ENCODE measurements at regions not wholly inside any gene's neighbourhood (a gene's known extent, or its start where the extent isn't known, plus 50 kb on each side); places are given as distances from the start of the nearest gene placed in this dataset.

DNA sequence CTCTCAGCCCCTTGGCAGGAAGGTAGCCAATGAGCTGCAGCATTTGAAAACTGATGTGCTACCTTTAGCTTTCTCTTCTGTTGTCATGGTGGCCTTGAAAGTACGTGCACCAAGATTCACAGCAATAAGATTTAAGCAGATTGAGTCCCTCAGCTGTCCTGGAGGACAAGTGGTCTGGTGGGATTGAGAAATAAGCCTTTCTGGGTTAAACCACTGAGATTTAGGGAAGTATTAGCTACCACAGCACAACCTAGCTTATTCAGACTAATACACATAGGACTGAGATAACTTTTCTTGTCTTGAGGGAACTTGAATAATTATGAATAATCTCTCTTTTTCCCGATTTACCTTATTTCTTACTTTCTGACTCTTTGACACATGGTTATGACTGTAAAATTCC is 324.0 kb downstream of the PTEN start:
- TF ChIP-seq, protein P1, sequence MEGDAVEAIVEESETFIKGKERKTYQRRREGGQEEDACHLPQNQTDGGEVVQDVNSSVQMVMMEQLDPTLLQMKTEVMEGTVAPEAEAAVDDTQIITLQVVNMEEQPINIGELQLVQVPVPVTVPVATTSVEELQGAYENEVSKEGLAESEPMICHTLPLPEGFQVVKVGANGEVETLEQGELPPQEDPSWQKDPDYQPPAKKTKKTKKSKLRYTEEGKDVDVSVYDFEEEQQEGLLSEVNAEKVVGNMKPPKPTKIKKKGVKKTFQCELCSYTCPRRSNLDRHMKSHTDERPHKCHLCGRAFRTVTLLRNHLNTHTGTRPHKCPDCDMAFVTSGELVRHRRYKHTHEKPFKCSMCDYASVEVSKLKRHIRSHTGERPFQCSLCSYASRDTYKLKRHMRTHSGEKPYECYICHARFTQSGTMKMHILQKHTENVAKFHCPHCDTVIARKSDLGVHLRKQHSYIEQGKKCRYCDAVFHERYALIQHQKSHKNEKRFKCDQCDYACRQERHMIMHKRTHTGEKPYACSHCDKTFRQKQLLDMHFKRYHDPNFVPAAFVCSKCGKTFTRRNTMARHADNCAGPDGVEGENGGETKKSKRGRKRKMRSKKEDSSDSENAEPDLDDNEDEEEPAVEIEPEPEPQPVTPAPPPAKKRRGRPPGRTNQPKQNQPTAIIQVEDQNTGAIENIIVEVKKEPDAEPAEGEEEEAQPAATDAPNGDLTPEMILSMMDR (IDR thresholded peaks at IDR 0.05; ENCODE audit: unreplicated experiment), result no peak
- Mint-ChIP-seq H3K4me1 (ENCODE audit: low read depth, unreplicated experiment) (no peaks in the 10 kb centered on the region), H3K36me3 (ENCODE audit: insufficient read depth, unreplicated experiment) (no peaks in the 10 kb centered on the region), H3K27me3 (ENCODE audit: unreplicated experiment) (no peaks in the 10 kb centered on the region), H3K27ac (ENCODE audit: unreplicated experiment) (no peak overlapping the region), H3K9me3 (ENCODE audit: low read depth, unreplicated experiment) (no peaks in the 10 kb centered on the region), H3K4me3 (ENCODE audit: low read depth, unreplicated experiment) (no peak overlapping the region)
- DNase-seq, result no peak
- no TSS peak for BruUV-seq (replicated peaks)
- intact Hi-C loops (cut with micrococcal nuclease; ENCODE audit: unreplicated experiment), result no loop called here
- CTCF ChIA-PET, result no interaction called here

DNA sequence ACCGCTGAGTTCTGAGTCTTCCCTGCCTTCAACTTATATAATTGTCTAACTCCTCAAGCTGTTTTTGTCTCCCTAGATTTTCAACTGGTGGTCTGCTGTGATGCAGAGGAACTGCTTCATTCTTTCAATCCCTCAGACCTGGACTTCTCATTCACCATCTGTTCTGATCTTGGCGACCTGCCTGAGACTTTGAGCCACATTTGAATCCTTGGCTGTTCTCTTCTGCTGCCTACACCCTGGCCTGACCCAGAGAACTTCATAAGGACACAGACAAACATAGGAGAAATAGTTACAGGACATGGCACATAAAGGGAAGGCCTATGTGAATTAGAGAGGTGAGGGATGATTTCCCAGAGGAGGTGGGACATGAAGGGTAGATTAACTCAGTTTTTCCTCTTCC is 326.7 kb downstream of the PTEN start:
- Mint-ChIP-seq H3K36me3 (ENCODE audit: insufficient read depth, unreplicated experiment) (no peaks in the 10 kb centered on the region), H3K27me3 (ENCODE audit: unreplicated experiment) (no peaks in the 10 kb centered on the region), H3K9me3 (ENCODE audit: low read depth, unreplicated experiment) (no peaks in the 10 kb centered on the region), H3K27ac (ENCODE audit: unreplicated experiment) (no peak overlapping the region), H3K4me3 (ENCODE audit: low read depth, unreplicated experiment) (no peak overlapping the region), H3K4me1 (ENCODE audit: low read depth, unreplicated experiment) (no peaks in the 10 kb centered on the region)
- intact Hi-C loops (cut with micrococcal nuclease; ENCODE audit: unreplicated experiment), result no loop called here
- CTCF ChIA-PET, result no interaction called here
- no peak for DNase-seq
- TF ChIP-seq, protein P1 (IDR thresholded peaks at IDR 0.05; ENCODE audit: unreplicated experiment), result no peak
- BruUV-seq (replicated peaks), result no TSS peak

DNA sequence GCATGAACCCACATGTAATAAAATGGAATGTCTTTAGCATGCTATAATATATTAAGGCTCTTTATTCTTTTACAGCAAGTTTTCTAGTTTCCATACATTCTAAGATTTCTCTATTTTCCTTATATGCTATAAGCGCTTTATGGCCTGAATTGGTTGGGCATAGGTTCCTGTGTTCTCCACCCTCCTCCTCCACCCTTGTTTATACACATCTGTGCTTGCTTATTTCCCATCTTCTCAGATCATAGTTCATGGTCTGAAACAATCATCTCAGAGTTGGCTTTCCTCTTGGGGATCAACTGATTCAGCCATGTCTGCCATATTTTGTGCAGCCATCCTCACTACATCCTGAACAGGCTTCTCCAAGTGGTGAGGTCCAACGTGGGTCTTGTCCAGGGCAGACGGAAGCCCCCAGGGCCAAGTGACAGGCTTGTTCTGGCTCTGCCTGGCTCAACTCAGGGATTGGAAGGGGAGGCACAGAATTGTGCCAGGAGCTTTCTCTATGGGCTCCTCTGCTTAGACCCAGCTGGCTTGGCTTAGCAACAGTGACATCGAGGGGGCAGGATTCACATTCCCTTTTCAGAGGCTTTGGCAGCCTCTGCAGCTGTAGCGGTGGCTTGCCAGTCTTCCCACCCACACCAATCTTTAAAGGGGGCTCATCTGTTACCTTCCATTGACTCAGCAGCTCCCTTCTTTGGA is 327.3 kb downstream of the PTEN start:
- intact Hi-C loops (cut with micrococcal nuclease; ENCODE audit: unreplicated experiment), result no loop called here
- Mint-ChIP-seq H3K9me3 (ENCODE audit: low read depth, unreplicated experiment) (no peaks in the 10 kb centered on the region), H3K4me1 (ENCODE audit: low read depth, unreplicated experiment) (no peaks in the 10 kb centered on the region), H3K27ac (ENCODE audit: unreplicated experiment) (no peak overlapping the region), H3K27me3 (ENCODE audit: unreplicated experiment) (no peaks in the 10 kb centered on the region), H3K4me3 (ENCODE audit: low read depth, unreplicated experiment) (no peak overlapping the region), H3K36me3 (ENCODE audit: insufficient read depth, unreplicated experiment) (no peaks in the 10 kb centered on the region)
- BruUV-seq (replicated peaks), result no TSS peak
- CTCF ChIA-PET, result no interaction called here
- TF ChIP-seq, protein P1 (IDR thresholded peaks at IDR 0.05; ENCODE audit: unreplicated experiment), result no peak
- DNase-seq, result no peak

DNA sequence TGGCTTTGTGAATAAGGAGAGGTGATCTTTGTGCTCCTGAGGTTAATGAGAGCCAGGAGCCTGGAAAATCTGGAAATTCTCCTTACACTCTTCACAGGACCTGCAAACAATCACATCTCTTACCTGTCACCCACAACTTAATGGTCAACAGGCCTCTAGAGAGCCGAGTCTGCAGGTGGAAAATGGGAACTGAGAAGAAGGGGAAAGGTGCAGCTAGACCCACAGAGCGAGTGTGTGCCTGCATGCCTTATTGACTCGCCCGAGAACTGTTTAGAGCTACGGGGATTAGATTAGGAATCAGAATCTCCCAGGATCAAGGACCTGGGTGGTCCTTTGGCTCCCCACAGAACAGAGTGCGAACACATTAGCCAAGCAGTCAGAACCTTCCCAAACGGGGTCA is 329.6 kb downstream of the PTEN start:
- TF ChIP-seq, protein P1 (IDR thresholded peaks at IDR 0.05; ENCODE audit: unreplicated experiment), result no peak
- Mint-ChIP-seq H3K9me3 (ENCODE audit: low read depth, unreplicated experiment) (no peaks in the 10 kb centered on the region), H3K36me3 (ENCODE audit: insufficient read depth, unreplicated experiment) (no peaks in the 10 kb centered on the region), H3K27me3 (ENCODE audit: unreplicated experiment) (no peaks in the 10 kb centered on the region), H3K4me1 (ENCODE audit: low read depth, unreplicated experiment) (no peaks in the 10 kb centered on the region), H3K27ac (ENCODE audit: unreplicated experiment) (no peak overlapping the region), H3K4me3 (ENCODE audit: low read depth, unreplicated experiment) (no peak overlapping the region)
- no peak for DNase-seq
- intact Hi-C loops (cut with micrococcal nuclease; ENCODE audit: unreplicated experiment), result no loop called here
- CTCF ChIA-PET, result no interaction called here
- BruUV-seq (replicated peaks), result no TSS peak

All from Calu3 (cell line).